ENCODE measurements at regions not wholly inside any gene's neighbourhood (a gene's known extent, or its start where the extent isn't known, plus 50 kb on each side); places are given as distances from the start of the nearest gene placed in this dataset.
"Not testable (repeated sequence)": the region's sequence is repeated elsewhere in the genome, so short reads cannot be mapped to it uniquely, and the experiment has no call there.

DNA sequence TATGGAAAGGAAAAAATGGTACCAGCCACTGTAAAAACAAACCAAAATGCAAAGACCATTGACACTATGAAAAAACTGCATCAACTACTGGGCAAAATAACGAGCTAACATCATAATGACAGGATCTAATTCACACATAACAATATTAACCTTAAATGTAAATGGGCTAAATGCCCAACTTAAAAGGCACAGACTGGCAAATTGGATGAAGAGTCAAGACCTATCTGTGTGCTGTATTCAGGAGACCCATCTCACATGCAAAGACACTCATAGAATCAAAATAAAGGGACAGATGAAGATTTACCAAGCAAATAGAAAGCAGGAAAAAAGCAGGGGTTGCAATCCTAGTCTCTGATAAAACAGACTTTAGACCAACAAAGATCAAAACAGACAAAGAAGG is 186.6 kb downstream of the HACE1 start:
- not testable (repeated sequence) for TF ChIP-seq CTCF (IDR thresholded peaks at IDR 0.05); MAX (CRISPR knock-in tag; IDR thresholded peaks at IDR 0.05); SP1 (CRISPR knock-in tag; conservative IDR thresholded peaks at IDR 0.05); CREB1 (CRISPR knock-in tag; IDR thresholded peaks at IDR 0.05); ZNF121 (CRISPR knock-in tag; IDR thresholded peaks at IDR 0.05); ZNF219 (CRISPR knock-in tag; IDR thresholded peaks at IDR 0.05; ENCODE audit: borderline replicate concordance); IRF2 (CRISPR knock-in tag; IDR thresholded peaks at IDR 0.05; ENCODE audit: borderline replicate concordance, low read depth); NFYB (CRISPR knock-in tag; conservative IDR thresholded peaks at IDR 0.05; ENCODE audit: low read depth); ZNF423 (CRISPR knock-in tag; IDR thresholded peaks at IDR 0.05); E2F4 (CRISPR knock-in tag; IDR thresholded peaks at IDR 0.05; ENCODE audit: borderline replicate concordance, low read depth); TEAD4 (CRISPR knock-in tag; IDR thresholded peaks at IDR 0.05); MYBL2 (CRISPR knock-in tag; IDR thresholded peaks at IDR 0.05); ZNF232 (CRISPR knock-in tag; IDR thresholded peaks at IDR 0.05); USF1 (CRISPR knock-in tag; IDR thresholded peaks at IDR 0.05)

Measured in WTC11 (cell line).